GM12892 (cell line): ENCODE measurements at regions not wholly inside any gene's neighbourhood (a gene's known extent, or its start where the extent isn't known, plus 50 kb on each side); places are given as distances from the start of the nearest gene placed in this dataset.

ENCODE experiments used
- POLR2A ChIP-seq: IDR thresholded peaks from 2 replicates; pipeline ENCODE4 v1.6.1; 2011; ENCODE audit warnings: low read depth, low read length, control low read depth
- POLR2AphosphoS5 ChIP-seq: IDR thresholded peaks from 2 replicates; pipeline ENCODE4 v1.6.1; 2011; ENCODE audit warnings: low read depth, low read length, control low read depth
- TAF1 ChIP-seq: IDR thresholded peaks from 2 replicates; pipeline ENCODE4 v1.6.1; 2011; ENCODE audit warnings: low read depth, mild to moderate bottlenecking, control low read depth, low read length, borderline replicate concordance

DNA sequence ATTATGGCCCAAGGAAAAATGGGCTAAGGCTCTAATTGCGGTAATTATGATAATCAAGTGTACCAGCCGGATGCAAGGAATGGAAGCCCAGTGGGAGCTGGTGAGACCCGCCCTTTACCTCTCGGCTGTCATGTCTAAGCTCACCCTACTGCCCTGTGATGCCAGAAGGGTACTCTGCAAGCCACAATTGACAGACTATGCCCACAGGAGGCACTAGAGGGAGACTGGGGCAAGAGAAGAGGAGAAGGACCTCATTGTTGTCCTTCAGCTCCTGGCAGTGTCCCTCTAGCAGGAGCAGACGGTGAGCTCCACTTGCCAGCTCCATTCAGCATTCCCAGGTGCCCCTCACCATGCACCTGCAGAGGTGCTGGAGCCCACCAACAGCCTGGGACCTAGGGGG lies 141.8 kb downstream of the SMIM20 start:
- no peak for TF ChIP-seq POLR2AphosphoS5
- TF ChIP-seq POLR2A: no peak
- TF ChIP-seq TAF1: no peak
